Breast epithelium (tissue), 4 donors: ENCODE measurements at regions not wholly inside any gene's neighbourhood (a gene's known extent, or its start where the extent isn't known, plus 50 kb on each side); places are given as distances from the start of the nearest gene placed in this dataset.

Experiments used
- DNase-seq, 2 donors: peaks; one replicate each; pipeline ENCODE4 v3.0.0-alpha.2; 2019; ENCODE audit warnings: low spot score in 2 of 2
- H3K27ac ChIP-seq, 2 donors: fragments of 200-600 bp; sonication (generic) in 1 of 2; one replicate each; pipeline ENCODE4 v1.5.1; 2016 to 2019; ENCODE audit warnings: mild to moderate bottlenecking in 1 of 2
- H3K27me3 ChIP-seq, 2 donors: fragments of 200-600 bp; sonication (generic) in 1 of 2; one replicate each; pipeline versions ENCODE4 v1.5.1 to v1.6.0; 2017 to 2019; ENCODE audit warnings: control low read depth in 1 of 2, mild to moderate bottlenecking in 1 of 2
- H3K36me3 ChIP-seq: fragments of 200-600 bp; one replicate; pipeline ENCODE4 v1.5.1; 2019
- H3K4me1 ChIP-seq, 2 donors: fragments of 200-600 bp; sonication (generic); one replicate each; pipeline ENCODE4 v1.5.1; 2016 to 2019; ENCODE audit warnings: control low read depth in 1 of 2
- H3K4me3 ChIP-seq, 3 donors: fragments of 200-600 bp; sonication (generic); 1 replicate in 2 of 3; 2 replicates in 1 of 3; pipeline ENCODE4 v1.5.1; 2016 to 2019; ENCODE audit warnings: mild to moderate bottlenecking in 3 of 3, moderate library complexity in 2 of 3
- H3K9me3 ChIP-seq, 2 donors: fragments of 200-600 bp; sonication (generic) in 1 of 2; one replicate each; pipeline ENCODE4 v1.5.1; 2016 to 2019; ENCODE audit warnings: control low read depth in 1 of 2
- CTCF ChIP-seq, 3 donors: fragments of 450-650 bp; IDR thresholded peaks; one replicate each; pipeline ENCODE4 v1.5.1; 2016 to 2017; ENCODE audit warnings: antibody characterized with exemption in 3 of 3, mild to moderate bottlenecking in 3 of 3, moderate library complexity in 3 of 3
- POLR2A ChIP-seq: fragments of 450-650 bp; IDR thresholded peaks from one replicate; pipeline ENCODE4 v1.6.1; 2016; ENCODE audit warnings: antibody characterized with exemption, mild to moderate bottlenecking, moderate library complexity
- POLR2AphosphoS5 ChIP-seq, 3 donors: sonication (generic); formaldehyde crosslinking; IDR thresholded peaks; one replicate each; pipeline ENCODE4 v1.6.1; 2017; ENCODE audit warnings: antibody characterized with exemption in 3 of 3
- intact Hi-C: fragments of 100-400 bp; cut with DNase I; formaldehyde crosslinking; loops from one replicate; pipeline ENCODE4 v1.15.1; 2023; ENCODE audit warnings: low total_unique reads

- DNase-seq: no peak
- H3K4me3 ChIP-seq: no peak overlapping the region
- no peak for TF ChIP-seq POLR2A
- TF ChIP-seq CTCF (IDR thresholded peaks at IDR 0.05): no peak
- TF ChIP-seq POLR2AphosphoS5 (IDR thresholded peaks at IDR 0.05): no peak
- H3K9me3 ChIP-seq: no peaks in the 10 kb centered on the region
- intact Hi-C loops: no loop called here
- peaks cover 0 to 52% of the 10 kb centered on the region in 2 donors for H3K27me3 ChIP-seq
- H3K27ac ChIP-seq: no peak overlapping the region
- no peaks in the 10 kb centered on the region for H3K36me3 ChIP-seq
- H3K4me1 ChIP-seq: no peaks in the 10 kb centered on the region
These were observed 217.1 kb upstream of the MVB12B start for GRCh38 chr9:126109575-126109974.

GRCh38 chr9:126111556-126111955, 215.1 kb upstream of the MVB12B start:
- no peak overlapping the region for H3K27ac ChIP-seq
- no peak overlapping the region for H3K4me3 ChIP-seq
- intact Hi-C loops: no loop called here
- no peaks in the 10 kb centered on the region for H3K36me3 ChIP-seq
- no peak for DNase-seq
- TF ChIP-seq POLR2A: no peak
- no peak for TF ChIP-seq POLR2AphosphoS5 (IDR thresholded peaks at IDR 0.05)
- TF ChIP-seq CTCF (IDR thresholded peaks at IDR 0.05): no peak
- no peaks in the 10 kb centered on the region for H3K4me1 ChIP-seq
- peaks cover 0 to 43% of the 10 kb centered on the region in 2 donors for H3K27me3 ChIP-seq
- H3K9me3 ChIP-seq: no peaks in the 10 kb centered on the region

GRCh38 chr9:126112135-126112720, 214.4 kb upstream of the MVB12B start:
- TF ChIP-seq CTCF (IDR thresholded peaks at IDR 0.05): no peak
- no peak for TF ChIP-seq POLR2A
- TF ChIP-seq POLR2AphosphoS5 (IDR thresholded peaks at IDR 0.05): no peak
- intact Hi-C loops: no loop called here
- Histone ChIP-seq H3K4me3 (no peak overlapping the region), H3K36me3 (no peaks in the 10 kb centered on the region), H3K9me3 (no peaks in the 10 kb centered on the region), H3K27ac (no peak overlapping the region), H3K27me3 (peaks cover 0 to 36% of the 10 kb centered on the region in 2 donors), H3K4me1 (no peaks in the 10 kb centered on the region)
- no peak for DNase-seq

GRCh38 chr9:126113176-126113575, 213.5 kb upstream of the MVB12B start:
- no peak overlapping the region for H3K27ac ChIP-seq
- no peak for DNase-seq
- no peak overlapping the region for H3K4me3 ChIP-seq
- no peaks in the 10 kb centered on the region for H3K4me1 ChIP-seq
- H3K36me3 ChIP-seq: no peaks in the 10 kb centered on the region
- peaks cover 0 to 33% of the 10 kb centered on the region in 2 donors for H3K27me3 ChIP-seq
- intact Hi-C loops: no loop called here
- no peaks in the 10 kb centered on the region for H3K9me3 ChIP-seq
- no peak for TF ChIP-seq POLR2A
- no peak for TF ChIP-seq POLR2AphosphoS5 (IDR thresholded peaks at IDR 0.05)

GRCh38 chr9:126113756-126114408, 212.7 kb upstream of the MVB12B start:
- no peaks in the 10 kb centered on the region for H3K36me3 ChIP-seq
- no peak overlapping the region for H3K27ac ChIP-seq
- peaks cover 0 to 29% of the 10 kb centered on the region in 2 donors for H3K27me3 ChIP-seq
- H3K9me3 ChIP-seq: no peaks in the 10 kb centered on the region
- DNase-seq: no peak
- no peaks in the 10 kb centered on the region for H3K4me1 ChIP-seq
- intact Hi-C loops: no loop called here
- no peak overlapping the region for H3K4me3 ChIP-seq
- TF ChIP-seq POLR2AphosphoS5 (IDR thresholded peaks at IDR 0.05) (no peak), CTCF (IDR thresholded peaks at IDR 0.05) (no peak), POLR2A (no peak)
